Neural crest cell (in vitro differentiated cells): ENCODE measurements at regions not wholly inside any gene's neighbourhood (a gene's known extent, or its start where the extent isn't known, plus 50 kb on each side); places are given as distances from the start of the nearest gene placed in this dataset.

Experiments used
- DNase-seq: peaks from one replicate; pipeline ENCODE4 v3.0.0; 2021; ENCODE audit warnings: low read depth, mixed read lengths, low spot score
- H3K27ac Mint-ChIP-seq: one replicate; pipeline ENCODE4 v1.8.0; 2021; ENCODE audit warnings: mild to moderate bottlenecking, mixed read lengths; ENCODE audit not compliant: unreplicated experiment
- H3K27me3 Mint-ChIP-seq: 2 replicates; pipeline ENCODE4 v1.8.0; 2021; ENCODE audit warnings: low read depth, mild to moderate bottlenecking, mixed read lengths
- H3K36me3 Mint-ChIP-seq: 2 replicates; pipeline ENCODE4 v1.8.0; 2021; ENCODE audit warnings: low read depth, mild to moderate bottlenecking, mixed read lengths
- H3K4me1 Mint-ChIP-seq: 2 replicates; pipeline ENCODE4 v1.8.0; 2021; ENCODE audit warnings: mixed read lengths
- H3K4me3 Mint-ChIP-seq: one replicate; pipeline ENCODE4 v1.8.0; 2021; ENCODE audit warnings: mild to moderate bottlenecking, mixed read lengths
- H3K9me3 Mint-ChIP-seq: 2 replicates; pipeline ENCODE4 v1.8.0; 2021; ENCODE audit warnings: mixed read lengths
- CTCF ChIP-seq: fragments of 200-600 bp; sonication (generic); conservative IDR thresholded peaks from 2 replicates; pipeline ENCODE4 v1.5.0; 2021; ENCODE audit warnings: antibody characterized with exemption, mild to moderate bottlenecking

DNA sequence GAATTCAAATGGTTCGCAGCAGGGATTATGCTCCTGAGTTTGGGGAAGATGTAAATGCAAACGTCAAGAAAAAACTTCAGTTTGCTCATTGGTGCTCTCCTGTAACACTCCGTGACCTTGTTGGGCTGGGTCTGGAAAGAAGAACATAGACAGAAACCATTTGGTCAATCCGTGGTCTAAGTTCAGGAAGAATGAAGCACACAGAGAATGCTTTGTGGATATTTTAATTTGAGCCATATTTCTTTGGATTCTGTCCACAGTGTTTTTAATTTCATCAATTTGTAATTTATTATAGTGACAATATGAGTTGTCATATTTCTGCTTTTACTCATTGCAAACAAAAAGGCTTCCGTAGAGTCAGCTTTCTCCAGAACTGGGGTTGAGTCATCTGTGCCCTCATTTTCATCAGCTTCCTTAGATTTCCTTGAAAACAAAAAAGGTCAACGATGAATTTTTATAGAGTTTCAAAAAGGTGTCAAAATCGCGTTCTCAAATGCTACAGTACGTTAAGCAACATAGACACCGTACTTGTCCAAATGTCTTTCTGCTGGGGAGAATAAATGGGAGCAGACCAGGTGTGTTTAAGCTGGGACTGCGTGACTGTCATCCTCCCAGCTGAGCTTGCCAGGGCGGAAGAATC, 606.4 kb downstream of the RNF144A start:
- peaks cover 5% of the 10 kb centered on the region for H3K4me1 Mint-ChIP-seq
- no peak overlapping the region for H3K27ac Mint-ChIP-seq
- no peaks in the 10 kb centered on the region for H3K27me3 Mint-ChIP-seq
- no peak for DNase-seq
- no peak for TF ChIP-seq CTCF
- no peak overlapping the region for H3K4me3 Mint-ChIP-seq
- peaks cover 10% of the 10 kb centered on the region for H3K9me3 Mint-ChIP-seq
- peaks cover 2% of the 10 kb centered on the region for H3K36me3 Mint-ChIP-seq

DNA sequence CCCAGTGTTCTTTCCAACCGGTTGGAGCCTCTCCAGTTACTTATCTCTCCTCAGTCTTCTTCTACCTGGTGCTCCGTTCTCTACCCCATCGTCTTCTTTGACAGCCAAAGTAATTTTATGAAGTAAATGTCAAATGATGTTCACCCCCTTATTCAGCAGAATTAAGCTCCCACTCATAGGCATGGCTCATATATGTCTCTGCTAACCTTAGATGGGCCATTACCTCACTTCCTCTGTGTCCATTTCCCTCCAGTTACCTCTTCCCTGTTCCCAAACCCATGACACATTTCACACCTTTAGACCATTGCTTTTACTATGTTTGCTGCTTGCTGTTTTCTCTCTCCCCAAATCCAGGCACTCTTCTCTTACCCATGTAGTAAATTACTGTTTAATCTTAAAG, 607.0 kb downstream of the RNF144A start:
- H3K36me3 Mint-ChIP-seq = peaks cover 7% of the 10 kb centered on the region
- TF ChIP-seq CTCF = no peak
- H3K9me3 Mint-ChIP-seq = peaks cover 16% of the 10 kb centered on the region
- no peak overlapping the region for H3K4me3 Mint-ChIP-seq
- H3K27ac Mint-ChIP-seq = no peak overlapping the region
- peaks cover 5% of the 10 kb centered on the region for H3K4me1 Mint-ChIP-seq
- DNase-seq = no peak
- no peaks in the 10 kb centered on the region for H3K27me3 Mint-ChIP-seq

- no peaks in the 10 kb centered on the region for H3K27me3 Mint-ChIP-seq
- peaks cover 16% of the 10 kb centered on the region for H3K36me3 Mint-ChIP-seq
- H3K9me3 Mint-ChIP-seq = peaks cover 18% of the 10 kb centered on the region
- H3K27ac Mint-ChIP-seq = no peak overlapping the region
- no peak for DNase-seq
- no peak overlapping the region for H3K4me3 Mint-ChIP-seq
- no peak for TF ChIP-seq CTCF
- H3K4me1 Mint-ChIP-seq = no peaks in the 10 kb centered on the region
Observed at GRCh38 chr2:7525746-7526145, 608.5 kb downstream of the RNF144A start.

- Mint-ChIP-seq H3K4me1 (no peaks in the 10 kb centered on the region), H3K9me3 (peaks cover 26% of the 10 kb centered on the region), H3K36me3 (peaks cover 26% of the 10 kb centered on the region), H3K27ac (no peak overlapping the region), H3K4me3 (no peak overlapping the region), H3K27me3 (no peaks in the 10 kb centered on the region)
- no peak for DNase-seq
- no peak for TF ChIP-seq CTCF
Observed at GRCh38 chr2:7527165-7527722, 610.0 kb downstream of the RNF144A start.

GRCh38 chr2:7530001-7530400, 612.8 kb downstream of the RNF144A start:
- no peak overlapping the region for H3K27ac Mint-ChIP-seq
- TF ChIP-seq CTCF = no peak
- no peaks in the 10 kb centered on the region for H3K27me3 Mint-ChIP-seq
- peaks cover 32% of the 10 kb centered on the region for H3K9me3 Mint-ChIP-seq
- peaks cover 26% of the 10 kb centered on the region for H3K36me3 Mint-ChIP-seq
- H3K4me1 Mint-ChIP-seq = no peaks in the 10 kb centered on the region
- no peak overlapping the region for H3K4me3 Mint-ChIP-seq
- DNase-seq = no peak
